Gastrocnemius medialis (tissue), 4 donors: ENCODE measurements at regions not wholly inside any gene's neighbourhood (a gene's known extent, or its start where the extent isn't known, plus 50 kb on each side); places are given as distances from the start of the nearest gene placed in this dataset.

Source experiments
- POLR2A ChIP-seq, 2 donors: fragments of 450-650 bp; IDR thresholded peaks; one replicate each; pipeline ENCODE4 v1.6.1; 2017; ENCODE audit warnings: antibody characterized with exemption in 2 of 2, mild to moderate bottlenecking in 2 of 2, moderate library complexity in 2 of 2
- TF ChIP-seq, protein P1 (sequence below), 5 experiments: fragments of 450-650 bp in 3 of 5; fragments of 200-600 bp in 2 of 5; sonication (generic) in 2 of 5; IDR thresholded peaks in 4 of 5; conservative IDR thresholded peaks in 1 of 5; 1 replicate in 4 of 5; 2 replicates in 1 of 5; pipeline ENCODE4 v1.5.1; 2016 to 2019; ENCODE audit warnings: antibody characterized with exemption in 5 of 5, mild to moderate bottlenecking in 3 of 5, moderate library complexity in 3 of 5

DNA sequence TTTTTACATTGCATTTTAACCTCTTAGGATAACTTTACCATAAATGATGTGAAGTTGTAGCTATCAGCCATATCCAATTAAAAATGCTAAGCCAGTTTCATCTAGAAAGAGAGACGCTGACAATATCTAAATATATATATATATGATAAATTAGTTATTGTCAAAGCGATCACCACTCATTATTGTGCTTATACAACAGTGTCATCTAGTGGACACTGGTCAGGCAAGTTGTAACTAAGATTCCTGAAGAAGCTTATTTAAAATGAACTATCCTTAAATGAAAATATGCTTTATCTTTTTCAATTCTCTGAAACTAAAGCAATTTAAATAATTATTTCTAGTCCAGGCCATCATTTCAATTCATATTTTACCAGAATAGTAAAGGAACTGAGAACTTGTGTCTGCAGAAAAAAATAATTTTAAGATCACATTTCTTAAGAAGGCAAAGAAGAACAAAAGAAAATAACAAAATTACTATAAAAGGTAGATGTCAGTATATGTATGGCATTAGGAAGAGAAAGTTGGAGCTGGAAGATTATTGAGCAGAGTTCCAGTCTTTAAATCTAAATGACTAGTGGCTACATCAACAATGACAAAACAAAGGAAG is 193.3 kb upstream of the SNX7 start:
- TF ChIP-seq, protein P1, sequence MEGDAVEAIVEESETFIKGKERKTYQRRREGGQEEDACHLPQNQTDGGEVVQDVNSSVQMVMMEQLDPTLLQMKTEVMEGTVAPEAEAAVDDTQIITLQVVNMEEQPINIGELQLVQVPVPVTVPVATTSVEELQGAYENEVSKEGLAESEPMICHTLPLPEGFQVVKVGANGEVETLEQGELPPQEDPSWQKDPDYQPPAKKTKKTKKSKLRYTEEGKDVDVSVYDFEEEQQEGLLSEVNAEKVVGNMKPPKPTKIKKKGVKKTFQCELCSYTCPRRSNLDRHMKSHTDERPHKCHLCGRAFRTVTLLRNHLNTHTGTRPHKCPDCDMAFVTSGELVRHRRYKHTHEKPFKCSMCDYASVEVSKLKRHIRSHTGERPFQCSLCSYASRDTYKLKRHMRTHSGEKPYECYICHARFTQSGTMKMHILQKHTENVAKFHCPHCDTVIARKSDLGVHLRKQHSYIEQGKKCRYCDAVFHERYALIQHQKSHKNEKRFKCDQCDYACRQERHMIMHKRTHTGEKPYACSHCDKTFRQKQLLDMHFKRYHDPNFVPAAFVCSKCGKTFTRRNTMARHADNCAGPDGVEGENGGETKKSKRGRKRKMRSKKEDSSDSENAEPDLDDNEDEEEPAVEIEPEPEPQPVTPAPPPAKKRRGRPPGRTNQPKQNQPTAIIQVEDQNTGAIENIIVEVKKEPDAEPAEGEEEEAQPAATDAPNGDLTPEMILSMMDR (IDR thresholded peaks at IDR 0.05 in 4 of 5, conservative IDR thresholded peaks at IDR 0.05 in 1 of 5): peak; percentile 19 to 92 (median 65)
- no peak for TF ChIP-seq POLR2A (IDR thresholded peaks at IDR 0.05)
